ENCODE measurements at regions not wholly inside any gene's neighbourhood (a gene's known extent, or its start where the extent isn't known, plus 50 kb on each side); places are given as distances from the start of the nearest gene placed in this dataset.

- TF ChIP-seq CTCF (IDR thresholded peaks at IDR 0.05) (no peak), POLR2A (IDR thresholded peaks at IDR 0.05) (no peak)
Measured at GRCh38 chr3:88816445-88816844, 291.0 kb upstream of the EPHA3 start.
